Activated CD4-positive, alpha-beta T cell treated with anti-CD3 and anti-CD28 coated beads, Interleukin-2, amount 50 U/mL, for 24 hours (primary cell): ENCODE measurements at regions not wholly inside any gene's neighbourhood (a gene's known extent, or its start where the extent isn't known, plus 50 kb on each side); places are given as distances from the start of the nearest gene placed in this dataset.
"Not testable (repeated sequence)": the region's sequence is repeated elsewhere in the genome, so short reads cannot be mapped to it uniquely, and the experiment has no call there.

Experiments used
- DNase-seq, 2 donors: peaks; one replicate each; pipeline ENCODE4 v3.0.0-alpha.2; 2020; ENCODE audit warnings: low read depth in 1 of 2, low spot score in 1 of 2

- DNase-seq, result no peak
Measured at GRCh38 chr18:66894851-66895250, 291.0 kb upstream of the CDH19 start.

- not testable (repeated sequence) for DNase-seq
Measured at GRCh38 chr18:66892388-66892787, 288.5 kb upstream of the CDH19 start.

GRCh38 chr18:66874812-66875474 lies 271.1 kb upstream of the CDH19 start:
- DNase-seq, result no peak

- DNase-seq, result no peak
Measured at GRCh38 chr18:66874375-66874774, 270.5 kb upstream of the CDH19 start.

DNA sequence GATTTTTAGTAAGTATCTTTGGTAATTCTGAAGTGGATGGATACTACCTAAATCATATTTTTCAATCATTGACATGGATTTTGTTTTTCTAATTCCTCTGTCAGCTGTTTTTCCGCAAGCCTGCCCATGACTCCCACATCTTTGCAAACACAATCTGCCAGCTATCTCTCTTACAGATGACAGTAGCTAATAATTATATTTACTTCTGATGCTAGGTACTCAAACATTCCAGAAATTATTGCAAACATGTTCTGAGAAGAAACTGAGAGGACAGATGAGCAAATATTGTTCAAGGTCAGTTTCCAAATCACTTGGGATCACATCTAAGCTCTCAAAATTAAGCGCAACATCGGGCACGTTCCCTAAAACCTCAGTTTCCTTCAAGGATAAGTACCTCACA lies 270.0 kb upstream of the CDH19 start:
- DNase-seq, result no peak

- no peak for DNase-seq
Measured at GRCh38 chr18:66872277-66872676, 268.4 kb upstream of the CDH19 start.

DNA sequence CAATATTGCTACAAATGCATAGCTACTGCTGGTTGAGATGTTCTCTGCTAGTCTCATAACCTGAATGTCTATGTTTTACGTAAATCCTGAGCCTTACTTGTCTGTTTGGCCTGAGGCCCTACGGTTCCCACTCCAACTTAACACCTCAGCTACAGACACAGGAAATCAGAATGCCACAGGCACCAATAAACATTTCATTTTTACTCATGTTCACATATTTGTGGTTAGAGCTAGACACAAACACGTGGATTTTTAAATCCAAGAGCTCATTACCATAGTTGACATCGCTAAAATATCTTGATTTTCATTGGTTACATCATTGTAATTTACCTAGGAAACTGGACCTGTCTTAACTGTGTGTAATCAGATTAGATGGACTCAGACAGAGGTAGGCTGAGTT lies 263.8 kb upstream of the CDH19 start:
- no peak for DNase-seq

DNA sequence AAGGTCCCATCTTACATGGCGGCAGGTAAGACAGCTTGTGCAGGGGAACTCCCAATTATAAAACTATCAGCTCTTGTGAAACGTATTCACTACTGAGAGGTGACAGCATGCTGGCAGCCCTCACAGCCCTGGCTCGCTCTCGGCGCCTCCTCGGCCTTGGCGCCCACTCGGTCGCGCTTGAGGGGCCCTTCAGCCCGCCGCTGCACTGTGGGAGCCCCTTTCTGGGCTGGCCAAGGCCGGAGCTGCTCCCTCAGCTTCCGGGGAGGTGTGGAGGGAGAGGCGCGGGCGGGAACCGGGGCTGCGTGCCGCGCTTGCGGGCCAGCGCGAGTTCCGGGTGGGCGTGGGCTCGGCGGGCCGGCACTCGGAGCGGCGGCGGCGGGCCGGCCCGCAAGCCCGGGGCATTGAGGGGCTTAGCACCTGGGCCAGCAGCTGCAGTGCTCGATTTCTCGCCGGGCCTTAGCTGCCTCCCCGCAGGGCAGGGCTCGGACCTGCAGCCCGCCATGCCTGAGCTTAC lies 262.6 kb upstream of the CDH19 start:
- not testable (repeated sequence) for DNase-seq

- DNase-seq, result no peak
Measured at GRCh38 chr18:66838340-66838987, 234.6 kb upstream of the CDH19 start.

DNA sequence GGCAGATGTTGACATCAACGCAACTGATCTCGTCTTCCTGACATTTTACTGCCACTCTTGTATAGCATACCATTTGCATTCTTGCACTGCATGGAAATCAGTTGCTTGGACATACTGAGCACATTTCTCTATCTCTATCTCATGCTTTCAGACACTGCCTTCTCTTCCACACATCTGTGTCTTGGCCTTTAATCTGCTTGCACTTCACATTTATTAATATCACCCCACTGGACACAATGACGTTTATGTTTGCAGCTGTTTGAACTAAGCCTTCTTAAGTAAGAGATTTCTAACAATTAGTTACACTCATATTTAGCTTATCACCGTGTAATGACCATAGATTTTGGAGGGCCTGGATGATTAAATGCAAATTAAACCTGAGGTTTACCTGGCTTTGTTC lies 229.8 kb upstream of the CDH19 start:
- DNase-seq, result no peak

GRCh38 chr18:66826211-66826610 lies 222.3 kb upstream of the CDH19 start:
- no peak for DNase-seq

DNA sequence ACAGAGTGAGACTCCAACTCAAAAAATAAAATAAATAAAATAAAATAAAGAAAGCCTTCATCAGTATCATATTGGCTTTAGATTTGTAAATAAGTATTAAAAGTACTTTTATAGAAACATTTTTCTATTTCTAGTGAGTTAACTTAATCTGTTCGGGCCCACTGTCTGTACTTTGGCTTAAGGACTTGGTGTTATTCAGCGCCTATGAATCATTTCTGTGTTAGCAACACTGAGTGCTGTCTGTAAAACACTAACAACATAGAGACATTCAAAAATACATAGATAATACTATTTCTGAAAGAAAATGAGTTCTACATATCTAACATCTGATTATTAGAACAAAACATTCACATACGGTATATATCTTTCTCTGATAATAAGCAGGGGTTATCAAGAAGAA lies 221.5 kb upstream of the CDH19 start:
- DNase-seq, result no peak

DNA sequence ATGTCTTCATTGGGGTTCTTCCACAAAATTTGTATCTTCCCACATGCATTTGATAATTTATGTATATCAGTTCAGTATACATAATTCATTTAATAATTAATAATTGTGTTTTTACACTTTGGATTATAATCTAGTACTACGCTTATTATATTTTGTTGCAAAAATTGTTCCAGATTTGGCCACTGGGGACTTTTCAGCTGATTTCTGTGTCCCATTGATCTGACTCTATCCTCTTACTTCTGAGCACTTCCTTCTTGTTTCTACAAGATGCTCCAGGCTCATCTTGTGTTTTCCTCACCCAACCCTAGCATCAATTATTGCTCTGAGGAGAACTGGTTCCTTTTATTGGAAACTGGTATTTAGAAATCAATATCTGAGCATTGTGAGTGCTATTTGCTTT lies 215.3 kb upstream of the CDH19 start:
- no peak for DNase-seq

DNA sequence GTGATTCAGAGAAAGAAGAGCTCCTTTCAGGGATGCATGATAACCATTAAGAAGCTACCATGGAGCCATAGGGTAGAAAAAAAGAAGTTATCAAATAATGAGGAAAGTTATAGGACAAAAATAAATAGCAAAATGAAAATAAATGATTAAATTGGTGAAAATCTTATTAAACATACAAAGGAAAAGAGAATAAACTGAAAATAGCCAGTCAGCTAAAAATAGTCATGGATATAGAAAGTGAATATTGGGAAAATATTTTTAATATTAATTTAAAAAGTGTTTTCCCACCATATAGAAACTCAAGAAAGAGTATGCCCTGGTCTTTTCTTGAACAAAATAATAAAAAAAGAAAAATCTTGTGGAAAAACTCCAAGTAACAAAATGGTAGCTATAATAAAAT lies 209.2 kb upstream of the CDH19 start:
- DNase-seq, result no peak

DNA sequence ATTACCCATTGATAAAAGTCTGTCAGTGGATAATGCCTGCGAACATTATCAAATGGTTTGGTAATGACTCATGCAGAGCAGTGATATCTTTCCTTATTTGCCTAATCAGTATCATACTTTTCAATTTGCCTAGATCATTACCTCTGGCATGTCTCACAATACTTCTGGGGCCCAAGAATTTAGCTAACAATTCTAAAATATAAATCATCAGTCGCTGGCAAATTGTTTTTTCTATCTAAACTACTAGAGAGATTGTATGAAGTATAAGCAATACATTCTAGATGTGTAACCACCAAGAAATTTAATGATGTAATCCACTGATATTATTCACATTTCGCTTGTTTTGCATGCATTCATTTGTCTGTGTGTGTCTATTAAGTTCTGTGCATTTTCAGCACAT lies 191.2 kb upstream of the CDH19 start:
- DNase-seq, result no peak

GRCh38 chr18:66792466-66792865 lies 188.6 kb upstream of the CDH19 start:
- DNase-seq, result no peak

DNA sequence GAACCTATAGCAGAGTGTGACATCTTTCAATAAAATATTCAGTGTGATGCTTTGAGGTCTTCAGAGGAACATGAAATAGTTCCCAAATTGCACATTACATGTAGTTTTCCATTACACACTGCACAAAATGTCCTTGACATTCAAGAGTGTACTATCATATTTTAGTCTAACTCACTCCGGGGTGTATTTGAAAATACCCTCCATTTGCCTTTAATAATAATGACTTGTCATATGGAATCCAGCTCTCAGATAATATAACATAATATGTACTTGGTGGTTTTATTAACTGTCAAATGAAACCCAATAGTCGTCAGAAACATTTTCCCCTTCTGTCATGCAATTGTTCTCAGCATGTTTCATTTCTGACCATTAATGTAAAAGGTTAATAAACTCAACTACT lies 176.7 kb upstream of the CDH19 start:
- no peak for DNase-seq

- DNase-seq, result no peak
Measured at GRCh38 chr18:66778048-66778447, 174.2 kb upstream of the CDH19 start.

DNA sequence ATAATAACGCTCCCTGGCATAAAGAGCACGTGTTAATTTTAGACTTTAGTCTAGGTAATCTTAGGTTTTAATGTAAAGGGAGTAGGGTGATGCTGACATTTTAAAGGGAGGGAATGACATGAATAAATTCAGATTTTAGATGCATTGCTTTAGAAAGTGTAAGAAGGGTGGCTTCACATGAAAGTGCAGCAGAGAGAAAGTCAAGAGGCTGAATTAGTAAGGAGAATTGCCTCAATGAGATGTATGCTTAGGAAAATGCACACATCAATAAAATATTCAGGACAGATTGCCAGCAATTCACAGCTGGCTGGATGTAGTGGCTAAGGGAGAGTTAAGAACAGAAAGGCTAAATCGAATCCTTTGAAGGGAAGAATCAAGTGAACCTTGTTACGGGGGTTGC lies 165.5 kb upstream of the CDH19 start:
- no peak for DNase-seq

- no peak for DNase-seq
Measured at GRCh38 chr18:66764230-66764629, 160.3 kb upstream of the CDH19 start.

DNA sequence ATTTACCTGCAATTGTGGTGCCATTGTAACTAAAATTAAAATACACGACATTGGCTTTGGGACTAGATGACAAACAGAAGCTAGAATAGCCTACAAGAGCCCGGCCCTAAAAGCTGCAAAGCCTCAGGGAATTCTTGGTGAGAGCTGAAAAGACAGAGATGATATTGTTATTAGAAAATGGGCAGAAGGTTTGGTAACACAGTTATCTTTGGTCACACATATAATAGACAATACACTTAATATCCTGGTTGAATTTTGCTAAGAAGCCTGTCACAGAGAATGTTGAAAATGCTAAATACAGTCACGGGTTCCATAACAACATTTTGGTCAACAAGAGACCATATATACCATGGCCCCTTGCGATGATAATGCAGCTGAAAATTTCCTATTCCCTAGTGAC lies 157.3 kb upstream of the CDH19 start:
- no peak for DNase-seq

GRCh38 chr18:66760559-66760958 lies 156.7 kb upstream of the CDH19 start:
- DNase-seq, result no peak
